ENCODE measurements at regions not wholly inside any gene's neighbourhood (a gene's known extent, or its start where the extent isn't known, plus 50 kb on each side); places are given as distances from the start of the nearest gene placed in this dataset.

- TF ChIP-seq ESRRG (CRISPR knock-in tag; IDR thresholded peaks at IDR 0.05) (no peak), BACH2 (CRISPR knock-in tag; IDR thresholded peaks at IDR 0.05; ENCODE audit: borderline replicate concordance) (no peak), PATZ1 (CRISPR knock-in tag; IDR thresholded peaks at IDR 0.05; ENCODE audit: borderline replicate concordance) (no peak), CREB5 (CRISPR knock-in tag; IDR thresholded peaks at IDR 0.05; ENCODE audit: low read depth) (no peak), ZFP30 (CRISPR knock-in tag; IDR thresholded peaks at IDR 0.05) (no peak), ZC3H10 (CRISPR knock-in tag; IDR thresholded peaks at IDR 0.05) (no peak)
These were observed 63.1 kb downstream of the PLEKHG1 start for GRCh38 chr6:150662814-150663213.

All from SK-N-SH treated with all-trans-retinoic acid at 6 μM for 48 hours (cell line).